HPDE6-E6E7 (cell line): ENCODE measurements at regions not wholly inside any gene's neighbourhood (a gene's known extent, or its start where the extent isn't known, plus 50 kb on each side); places are given as distances from the start of the nearest gene placed in this dataset.

Experiments
- DNase-seq: peaks from one replicate; pipeline ENCODE4 v3.0.0; 2011; ENCODE audit warnings: missing footprints; ENCODE audit errors: extremely low spot score

DNA sequence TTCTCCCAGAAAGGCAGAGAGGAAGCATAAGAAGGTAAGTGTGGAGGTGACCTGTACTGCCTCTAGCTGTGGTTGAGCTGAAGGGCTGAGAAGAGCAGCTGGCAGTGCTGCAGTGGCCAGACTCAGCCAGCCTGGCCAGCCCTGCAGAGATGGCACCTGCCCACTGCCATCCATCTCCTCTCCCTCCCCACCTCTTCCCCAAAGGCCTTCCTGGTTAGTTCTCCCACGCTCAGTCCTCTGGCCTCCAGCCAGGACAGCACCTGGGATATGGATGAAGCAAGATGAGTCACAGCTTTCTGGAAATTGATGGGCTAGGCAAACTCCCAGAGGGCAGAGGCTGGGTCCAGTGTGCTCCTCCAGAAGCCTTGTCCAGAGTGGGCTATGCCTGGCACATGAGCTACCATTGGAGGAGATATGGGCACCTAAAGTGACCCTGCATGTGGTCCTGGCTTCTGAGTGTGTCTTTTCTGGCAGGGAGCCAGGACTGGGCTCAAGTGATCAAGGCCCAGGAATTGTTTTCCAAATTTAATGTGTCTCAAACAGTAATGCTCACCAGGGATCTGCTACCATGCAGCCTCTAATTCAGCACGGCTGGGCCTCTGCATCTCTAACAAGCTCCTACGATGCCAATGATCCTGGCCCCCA lies 81.0 kb upstream of the CACUL1 start:
- DNase-seq = peak; percentile 89

DNA sequence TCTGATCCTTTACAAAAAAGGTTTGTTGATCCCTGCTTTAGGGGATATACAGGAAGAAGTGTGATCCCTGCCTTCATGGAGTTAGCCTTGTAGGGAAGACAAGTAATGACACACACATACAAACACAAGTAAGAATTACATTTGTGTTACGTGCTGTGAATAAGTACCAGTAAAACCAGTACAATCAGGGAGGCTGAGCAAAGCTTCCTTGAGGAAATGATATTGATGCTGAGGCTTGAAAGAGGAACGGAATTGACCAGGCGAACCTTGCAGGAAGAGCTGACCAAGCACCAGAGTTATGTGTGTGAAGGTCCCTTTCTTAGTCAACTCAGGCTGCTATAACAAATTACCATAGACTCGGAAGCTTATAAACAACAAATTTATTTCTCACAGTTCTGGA lies 83.6 kb upstream of the CACUL1 start:
- no peak for DNase-seq

DNA sequence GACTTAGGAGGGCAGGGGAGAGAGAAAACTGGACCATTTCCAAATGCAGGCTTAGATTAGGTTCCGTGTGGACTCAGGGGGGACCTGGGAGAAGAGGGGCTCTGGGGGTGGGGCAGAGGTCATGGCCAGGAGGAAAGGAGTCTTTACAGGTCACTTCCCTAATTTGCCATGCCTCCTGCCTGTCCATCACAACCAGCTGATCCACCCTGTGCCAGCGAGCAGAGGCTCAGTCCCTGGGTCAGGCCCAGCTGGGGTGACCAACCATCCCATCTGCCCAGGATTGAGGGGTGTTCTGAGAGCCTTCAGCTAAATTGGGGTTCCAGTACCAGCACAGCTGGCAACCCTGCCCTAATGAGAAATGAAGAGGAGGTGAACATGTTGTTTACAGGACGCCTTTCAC lies 84.6 kb upstream of the CACUL1 start:
- DNase-seq = no peak

DNA sequence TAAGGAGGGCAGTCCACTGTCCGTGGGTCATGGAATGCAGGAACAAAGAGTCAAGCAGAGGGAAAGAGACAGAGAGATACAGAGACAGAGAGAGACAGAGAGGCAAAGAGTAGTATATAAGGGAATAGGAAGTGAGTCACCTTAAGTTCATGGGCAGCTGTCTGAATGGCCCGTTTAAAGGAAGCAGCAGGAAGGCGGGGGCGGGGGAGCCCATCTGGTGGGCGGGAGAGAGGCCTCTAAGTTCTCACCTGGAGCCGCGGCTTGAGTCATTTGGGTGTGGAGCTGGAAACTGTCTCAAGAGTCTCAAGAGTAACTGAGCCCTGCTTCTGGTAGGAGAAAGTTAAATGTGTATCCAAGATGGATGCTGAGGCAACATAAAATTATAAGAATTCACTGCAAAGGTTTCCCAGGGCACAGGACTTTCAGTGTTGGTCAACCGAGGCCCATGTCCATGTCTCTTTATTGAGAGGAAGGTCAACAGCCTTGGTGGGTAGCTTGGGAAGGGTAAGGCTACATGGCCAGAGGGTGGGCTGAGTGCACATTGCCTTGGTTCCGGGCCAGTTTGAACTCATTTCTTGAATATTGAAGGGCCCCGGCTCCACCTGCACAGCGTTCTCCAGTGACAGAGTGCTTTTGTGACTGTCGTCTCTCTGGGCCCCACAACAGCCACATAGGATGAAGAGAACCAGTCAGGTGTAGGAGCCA lies 85.5 kb upstream of the CACUL1 start:
- DNase-seq = peak; percentile 81

- DNase-seq = no peak
Measured at GRCh38 chr10:118840776-118841468, 86.2 kb upstream of the CACUL1 start.

- no peak for DNase-seq
Measured at GRCh38 chr10:118841881-118842605, 87.3 kb upstream of the CACUL1 start.

DNA sequence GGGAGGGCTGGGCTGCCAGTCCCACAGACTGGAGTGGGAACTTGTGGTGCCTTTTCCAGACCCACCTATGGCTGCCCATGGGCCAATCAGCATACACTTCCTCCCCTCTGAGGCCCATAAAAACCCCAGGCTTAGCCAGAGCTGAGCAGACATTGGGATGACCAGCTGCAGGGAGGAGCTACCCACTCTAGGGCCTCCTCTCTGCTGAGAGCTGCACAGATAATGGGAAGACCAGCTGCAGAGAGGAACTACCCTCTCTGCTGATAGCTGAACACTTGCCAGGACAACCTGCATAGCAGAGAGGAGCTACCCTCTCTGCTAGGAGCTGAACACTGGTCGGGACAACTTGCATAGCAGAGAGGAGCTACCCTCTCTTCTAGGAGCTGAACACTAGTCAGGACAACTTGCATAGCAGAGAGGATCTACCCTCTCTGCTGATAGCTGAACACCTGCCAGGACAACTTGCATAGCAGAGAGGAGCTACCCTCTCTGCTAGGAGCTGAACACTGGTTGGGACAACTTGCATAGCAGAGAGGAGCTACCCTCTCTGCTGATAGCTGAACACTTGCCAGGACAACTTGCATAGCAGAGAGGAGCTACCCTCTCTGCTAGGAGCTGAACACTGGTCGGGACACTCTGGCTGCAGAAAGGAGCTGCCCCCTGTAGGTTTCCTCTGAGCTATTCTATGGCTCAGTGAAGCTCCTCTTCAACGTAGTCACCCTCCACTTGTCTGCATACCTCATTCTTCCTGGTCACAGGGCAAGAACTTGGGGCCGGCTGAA lies 88.3 kb upstream of the CACUL1 start:
- DNase-seq = no peak

DNA sequence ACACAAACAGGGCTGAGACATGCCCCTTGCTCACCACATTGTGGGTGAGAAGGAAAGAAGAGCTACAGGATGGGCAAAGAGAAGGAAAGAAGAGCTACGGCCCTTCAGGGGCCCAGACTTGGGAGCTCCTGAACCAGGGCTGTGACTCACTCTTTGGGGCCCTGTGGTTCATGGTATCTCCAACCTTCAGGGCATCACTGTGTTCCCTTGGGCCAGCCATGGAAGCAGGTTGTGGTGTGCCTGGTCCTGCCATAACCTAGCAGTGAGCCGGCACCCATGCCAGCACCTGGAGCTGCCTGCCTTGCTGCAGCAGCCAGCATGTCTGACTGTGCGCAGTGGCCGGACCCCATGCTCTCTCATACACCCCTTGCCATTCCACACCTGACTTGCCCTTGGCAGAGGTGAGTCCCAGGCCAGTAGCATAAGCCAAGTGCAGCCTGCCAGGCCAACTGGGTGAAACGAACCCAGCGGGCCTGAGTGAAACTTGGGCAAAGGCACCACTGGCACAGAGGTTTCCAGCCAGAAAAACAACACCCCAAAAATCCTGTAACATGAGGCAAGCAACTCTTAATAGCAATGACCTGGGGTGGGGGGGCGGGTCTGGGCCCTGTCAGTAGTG lies 89.0 kb upstream of the CACUL1 start:
- DNase-seq = no peak

DNA sequence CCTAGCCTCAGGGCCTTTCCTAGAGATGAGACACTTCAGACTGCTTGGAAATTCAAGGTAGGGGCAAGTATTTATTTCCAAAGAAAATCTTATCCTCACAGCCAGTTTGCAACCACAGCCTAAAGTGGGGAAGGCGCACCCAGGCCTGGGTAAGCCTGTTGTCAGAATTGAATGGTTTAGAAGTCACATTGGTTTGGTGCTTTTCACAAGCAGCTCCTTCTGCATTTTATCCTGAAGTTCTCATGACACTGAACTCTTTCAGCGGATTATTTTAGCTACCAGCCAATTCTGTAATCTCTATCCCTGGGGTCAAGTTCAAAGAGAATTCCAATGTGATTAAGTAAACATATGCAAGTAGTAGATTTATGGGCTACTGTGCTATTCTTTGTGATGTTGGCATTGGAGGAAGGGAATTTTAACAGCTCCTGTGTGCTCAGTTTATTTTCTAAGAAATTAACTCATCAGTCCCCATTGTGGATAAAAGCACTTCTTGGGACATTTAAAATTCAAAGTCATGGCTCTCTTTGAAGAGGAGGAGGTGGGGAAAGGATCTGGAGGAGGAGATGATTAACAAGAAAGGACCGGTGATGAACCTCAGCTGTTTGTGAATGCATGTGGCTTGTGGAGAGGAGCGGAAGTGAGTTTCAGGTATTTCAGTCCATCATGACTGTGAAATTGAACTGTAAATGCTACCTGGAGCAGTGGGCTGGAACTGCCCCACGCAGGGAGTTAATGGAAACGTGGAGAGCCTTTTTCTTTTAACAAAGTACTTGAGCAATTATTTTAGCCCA lies 90.2 kb upstream of the CACUL1 start:
- no peak for DNase-seq

GRCh38 chr10:118845776-118846175 lies 91.0 kb upstream of the CACUL1 start:
- no peak for DNase-seq

DNA sequence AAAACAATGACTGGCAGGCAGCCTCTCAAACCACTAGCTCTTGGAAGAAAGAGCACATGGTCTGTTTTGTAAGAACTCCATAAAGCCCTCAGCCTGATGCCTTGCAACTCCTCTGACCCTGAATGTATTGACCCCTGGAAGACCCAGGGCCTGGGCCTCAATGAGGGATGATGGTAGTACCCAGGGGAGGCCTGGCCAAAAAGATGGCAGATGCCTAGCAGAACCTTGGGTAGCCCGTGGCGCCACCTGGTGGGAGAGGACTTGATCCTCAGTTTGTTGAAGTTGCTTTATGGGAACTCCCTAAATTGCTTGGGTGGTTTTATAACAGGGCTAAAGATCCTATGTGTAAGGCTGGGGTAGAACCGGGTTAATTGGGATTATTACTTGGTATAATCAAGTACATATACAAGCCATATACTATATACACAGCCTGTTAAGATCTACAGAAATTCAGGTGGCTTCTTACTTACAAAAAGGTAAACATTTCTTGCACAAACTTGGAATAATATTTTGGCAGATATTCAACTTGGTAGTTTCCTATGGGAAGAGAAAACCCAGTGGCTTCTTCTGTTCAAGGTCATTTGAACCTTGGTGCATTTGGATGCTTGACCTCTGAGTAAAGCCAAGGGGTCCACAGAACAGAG lies 95.8 kb upstream of the CACUL1 start:
- no peak for DNase-seq

- DNase-seq = no peak
Measured at GRCh38 chr10:118851062-118852035, 96.6 kb upstream of the CACUL1 start.

- no peak for DNase-seq
Measured at GRCh38 chr10:118853916-118854315, 99.1 kb upstream of the CACUL1 start.

GRCh38 chr10:118856106-118856505 lies 101.3 kb upstream of the CACUL1 start:
- DNase-seq = no peak

DNA sequence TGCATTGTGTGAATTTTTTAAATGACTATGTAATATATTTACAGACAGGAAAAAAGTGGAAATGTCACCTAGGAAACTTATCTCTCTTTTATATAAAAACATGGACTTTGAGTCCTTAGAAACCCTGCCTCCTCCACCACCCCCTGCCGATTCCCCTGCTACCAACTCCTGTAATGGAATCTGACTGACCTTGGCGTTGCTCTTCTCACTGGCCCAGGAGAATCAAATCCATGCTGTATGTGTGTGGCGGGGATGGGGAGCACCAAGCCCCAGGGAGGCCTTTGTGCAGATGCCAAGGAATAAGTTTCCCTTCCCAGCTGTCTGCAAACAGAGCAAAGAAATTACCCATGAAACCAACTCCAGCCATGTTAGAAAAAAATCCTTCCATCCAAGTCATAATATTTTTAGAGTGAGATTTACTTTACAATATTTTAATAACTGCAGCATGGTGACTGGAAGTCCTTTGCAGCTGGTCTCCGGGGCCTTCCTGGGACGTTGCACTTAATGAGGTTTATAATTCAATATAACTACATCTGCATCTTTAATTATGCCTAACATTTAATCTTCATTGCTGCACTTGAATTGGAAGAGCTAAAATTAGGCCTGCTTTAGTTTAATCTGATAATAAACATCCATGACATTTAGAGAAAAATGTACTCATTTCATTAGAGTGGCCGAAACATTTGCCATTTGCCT lies 111.4 kb upstream of the CACUL1 start:
- no peak for DNase-seq

DNA sequence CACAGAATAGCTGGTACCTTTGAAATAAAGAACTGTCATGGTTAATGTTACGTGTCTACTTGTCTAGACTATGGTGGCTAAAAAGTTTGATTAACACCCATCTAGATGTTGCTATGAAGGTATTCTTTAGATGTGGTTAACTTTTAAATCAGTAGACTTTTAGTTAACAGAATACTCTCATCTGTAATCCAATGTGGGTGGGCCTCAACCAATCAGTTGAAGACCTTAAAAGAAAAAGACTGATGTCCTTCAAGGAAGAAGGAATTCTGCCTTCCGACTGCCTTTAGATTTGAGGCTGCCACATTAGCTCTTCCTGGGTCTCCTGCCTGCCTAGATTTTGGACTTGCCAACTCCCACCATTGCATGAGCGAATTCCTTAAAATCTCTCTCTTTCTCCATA lies 113.0 kb upstream of the CACUL1 start:
- no peak for DNase-seq

DNA sequence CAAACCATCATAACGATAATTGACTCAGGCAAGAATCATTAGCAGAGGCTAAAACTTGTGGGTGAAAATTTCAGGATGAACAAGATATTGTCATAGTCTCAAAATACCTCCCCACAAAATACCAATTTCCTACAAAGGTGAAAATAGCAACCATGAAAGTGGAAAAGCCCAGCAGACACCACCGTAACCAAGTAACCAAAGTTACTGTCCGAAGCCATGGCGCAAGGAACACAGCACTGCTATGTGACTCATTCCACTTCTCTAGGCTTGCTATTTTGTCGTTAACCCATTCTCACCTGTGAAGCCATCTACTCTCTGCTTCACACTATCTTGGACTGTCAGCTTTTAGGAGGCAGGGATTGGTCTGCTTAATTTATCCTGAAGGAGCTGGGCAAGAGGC lies 113.8 kb upstream of the CACUL1 start:
- DNase-seq = no peak
